ENCODE measurements at regions not wholly inside any gene's neighbourhood (a gene's known extent, or its start where the extent isn't known, plus 50 kb on each side); places are given as distances from the start of the nearest gene placed in this dataset.

GRCh38 chr9:119453980-119454379, 84.7 kb upstream of the BRINP1 start:
- ATAC-seq: peak; percentile 66

- peak; percentile 76 for ATAC-seq
These were observed 84.3 kb upstream of the BRINP1 start for GRCh38 chr9:119453490-119453911.

- no peak for ATAC-seq
These were observed 82.2 kb upstream of the BRINP1 start for GRCh38 chr9:119451426-119451825.

GRCh38 chr9:119443179-119443578, 73.9 kb upstream of the BRINP1 start:
- no peak for ATAC-seq

GRCh38 chr9:119441832-119442231, 72.6 kb upstream of the BRINP1 start:
- no peak for ATAC-seq

GRCh38 chr9:119441338-119441737, 72.1 kb upstream of the BRINP1 start:
- no peak for ATAC-seq

GRCh38 chr9:119436261-119436660, 67.0 kb upstream of the BRINP1 start:
- ATAC-seq: no peak

GRCh38 chr9:119435076-119435475, 65.8 kb upstream of the BRINP1 start:
- no peak for ATAC-seq

- ATAC-seq: no peak
These were observed 63.2 kb upstream of the BRINP1 start for GRCh38 chr9:119432428-119432827.

- no peak for ATAC-seq
These were observed 60.1 kb upstream of the BRINP1 start for GRCh38 chr9:119429302-119429701.

- no peak for ATAC-seq
These were observed 51.0 kb upstream of the BRINP1 start for GRCh38 chr9:119420231-119420630.
